Stimulated activated memory B cell treated with anti-CD40 and anti-IgM and Interleukin-4, amounts not matched to agents 10 μg/mL and 1 μg/mL and 100 μg/mL, for 72 hours (primary cell): ENCODE measurements at regions not wholly inside any gene's neighbourhood (a gene's known extent, or its start where the extent isn't known, plus 50 kb on each side); places are given as distances from the start of the nearest gene placed in this dataset.

Source experiments
- ATAC-seq: fragments of 150-1000 bp; cut with Tn5 transposase; 2 replicates; pipeline ENCODE4 v1.10.0; 2021
- H3K27ac Mint-ChIP-seq: one replicate; pipeline ENCODE4 v1.8.0; 2022; ENCODE audit warnings: mild to moderate bottlenecking, mixed read lengths
- H3K27me3 Mint-ChIP-seq: one replicate; pipeline ENCODE4 v1.8.0; 2022; ENCODE audit warnings: mixed read lengths
- H3K36me3 Mint-ChIP-seq: one replicate; pipeline ENCODE4 v1.8.0; 2022; ENCODE audit warnings: mixed read lengths
- H3K4me1 Mint-ChIP-seq: one replicate; pipeline ENCODE4 v1.8.0; 2022; ENCODE audit warnings: mixed read lengths
- H3K4me3 Mint-ChIP-seq: one replicate; pipeline ENCODE4 v1.8.0; 2022; ENCODE audit warnings: mild to moderate bottlenecking, moderate library complexity, mixed read lengths
- H3K9me3 Mint-ChIP-seq: one replicate; pipeline ENCODE4 v1.8.0; 2022; ENCODE audit warnings: mixed read lengths

- Mint-ChIP-seq H3K27me3 (peaks cover 75% of the 10 kb centered on the region), H3K27ac (no peak overlapping the region), H3K36me3 (peaks cover 6% of the 10 kb centered on the region), H3K4me1 (no peaks in the 10 kb centered on the region), H3K4me3 (no peak overlapping the region), H3K9me3 (peaks cover 12% of the 10 kb centered on the region)
- no peak for ATAC-seq
These were observed 64.6 kb downstream of the TSPAN17 start for GRCh38 chr5:176711883-176712282.

GRCh38 chr5:176712546-176713304 lies 65.4 kb downstream of the TSPAN17 start:
- peaks cover 6% of the 10 kb centered on the region for H3K36me3 Mint-ChIP-seq
- peaks cover 12% of the 10 kb centered on the region for H3K9me3 Mint-ChIP-seq
- H3K27me3 Mint-ChIP-seq, result peaks cover 83% of the 10 kb centered on the region
- H3K4me3 Mint-ChIP-seq, result no peak overlapping the region
- H3K4me1 Mint-ChIP-seq, result no peaks in the 10 kb centered on the region
- no peak for ATAC-seq
- no peak overlapping the region for H3K27ac Mint-ChIP-seq

GRCh38 chr5:176713409-176713808 lies 66.1 kb downstream of the TSPAN17 start:
- no peaks in the 10 kb centered on the region for H3K4me1 Mint-ChIP-seq
- H3K27me3 Mint-ChIP-seq, result peaks cover 88% of the 10 kb centered on the region
- ATAC-seq, result no peak
- H3K36me3 Mint-ChIP-seq, result peaks cover 6% of the 10 kb centered on the region
- H3K9me3 Mint-ChIP-seq, result peaks cover 12% of the 10 kb centered on the region
- H3K4me3 Mint-ChIP-seq, result no peak overlapping the region
- no peak overlapping the region for H3K27ac Mint-ChIP-seq

GRCh38 chr5:176714067-176714466 lies 66.8 kb downstream of the TSPAN17 start:
- peaks cover 6% of the 10 kb centered on the region for H3K36me3 Mint-ChIP-seq
- peaks cover 88% of the 10 kb centered on the region for H3K27me3 Mint-ChIP-seq
- no peak overlapping the region for H3K27ac Mint-ChIP-seq
- H3K4me1 Mint-ChIP-seq, result no peaks in the 10 kb centered on the region
- ATAC-seq, result no peak
- H3K9me3 Mint-ChIP-seq, result peaks cover 12% of the 10 kb centered on the region
- H3K4me3 Mint-ChIP-seq, result no peak overlapping the region

GRCh38 chr5:176716320-176716719 lies 69.0 kb downstream of the TSPAN17 start:
- Mint-ChIP-seq H3K36me3 (peaks cover 6% of the 10 kb centered on the region), H3K27ac (no peak overlapping the region), H3K4me3 (no peak overlapping the region), H3K4me1 (no peaks in the 10 kb centered on the region), H3K9me3 (peaks cover 12% of the 10 kb centered on the region), H3K27me3 (peaks cover 74% of the 10 kb centered on the region)
- no peak for ATAC-seq

- no peaks in the 10 kb centered on the region for H3K4me1 Mint-ChIP-seq
- no peak overlapping the region for H3K4me3 Mint-ChIP-seq
- peaks cover 74% of the 10 kb centered on the region for H3K27me3 Mint-ChIP-seq
- H3K36me3 Mint-ChIP-seq, result peaks cover 6% of the 10 kb centered on the region
- no peak overlapping the region for H3K27ac Mint-ChIP-seq
- no peak for ATAC-seq
- peaks cover 6% of the 10 kb centered on the region for H3K9me3 Mint-ChIP-seq
These were observed 71.9 kb downstream of the TSPAN17 start for GRCh38 chr5:176719113-176719739.

GRCh38 chr5:176721509-176721908 lies 74.2 kb downstream of the TSPAN17 start:
- H3K4me1 Mint-ChIP-seq, result no peaks in the 10 kb centered on the region
- no peak overlapping the region for H3K4me3 Mint-ChIP-seq
- H3K27me3 Mint-ChIP-seq, result peaks cover 75% of the 10 kb centered on the region
- no peaks in the 10 kb centered on the region for H3K36me3 Mint-ChIP-seq
- no peaks in the 10 kb centered on the region for H3K9me3 Mint-ChIP-seq
- H3K27ac Mint-ChIP-seq, result no peak overlapping the region
- ATAC-seq, result no peak

- H3K27ac Mint-ChIP-seq, result no peak overlapping the region
- no peaks in the 10 kb centered on the region for H3K36me3 Mint-ChIP-seq
- H3K9me3 Mint-ChIP-seq, result no peaks in the 10 kb centered on the region
- no peak overlapping the region for H3K4me3 Mint-ChIP-seq
- H3K4me1 Mint-ChIP-seq, result peaks cover 6% of the 10 kb centered on the region
- no peak for ATAC-seq
- peaks cover 80% of the 10 kb centered on the region for H3K27me3 Mint-ChIP-seq
These were observed 75.5 kb downstream of the TSPAN17 start for GRCh38 chr5:176722757-176723156.

- H3K27ac Mint-ChIP-seq, result no peak overlapping the region
- H3K4me1 Mint-ChIP-seq, result peaks cover 6% of the 10 kb centered on the region
- peaks cover 80% of the 10 kb centered on the region for H3K27me3 Mint-ChIP-seq
- H3K36me3 Mint-ChIP-seq, result no peaks in the 10 kb centered on the region
- no peak overlapping the region for H3K4me3 Mint-ChIP-seq
- ATAC-seq, result no peak
- H3K9me3 Mint-ChIP-seq, result no peaks in the 10 kb centered on the region
These were observed 76.2 kb downstream of the TSPAN17 start for GRCh38 chr5:176723440-176723839.

- H3K36me3 Mint-ChIP-seq, result no peaks in the 10 kb centered on the region
- H3K27me3 Mint-ChIP-seq, result peaks cover 80% of the 10 kb centered on the region
- no peak for ATAC-seq
- no peak overlapping the region for H3K4me3 Mint-ChIP-seq
- H3K4me1 Mint-ChIP-seq, result peaks cover 6% of the 10 kb centered on the region
- H3K9me3 Mint-ChIP-seq, result no peaks in the 10 kb centered on the region
- no peak overlapping the region for H3K27ac Mint-ChIP-seq
These were observed 77.2 kb downstream of the TSPAN17 start for GRCh38 chr5:176724472-176724871.

- H3K27me3 Mint-ChIP-seq, result peaks cover 90% of the 10 kb centered on the region
- H3K27ac Mint-ChIP-seq, result no peak overlapping the region
These were observed 78.4 kb downstream of the TSPAN17 start for GRCh38 chr5:176725521-176726280.

GRCh38 chr5:176726746-176727527 lies 79.7 kb downstream of the TSPAN17 start:
- H3K27me3 Mint-ChIP-seq, result peaks cover 91% of the 10 kb centered on the region
- no peaks in the 10 kb centered on the region for H3K36me3 Mint-ChIP-seq
- ATAC-seq, result no peak
- peaks cover 3% of the 10 kb centered on the region for H3K9me3 Mint-ChIP-seq
- H3K4me1 Mint-ChIP-seq, result peaks cover 6% of the 10 kb centered on the region
- no peak overlapping the region for H3K4me3 Mint-ChIP-seq
- no peak overlapping the region for H3K27ac Mint-ChIP-seq

More at GRCh38 chr5:176725521-176726280, 78.4 kb downstream of the TSPAN17 start:
- peaks cover 6% of the 10 kb centered on the region for H3K4me1 Mint-ChIP-seq
- ATAC-seq, result no peak
- no peaks in the 10 kb centered on the region for H3K9me3 Mint-ChIP-seq
- no peak overlapping the region for H3K4me3 Mint-ChIP-seq
- no peaks in the 10 kb centered on the region for H3K36me3 Mint-ChIP-seq

GRCh38 chr5:176727528-176727900 lies 80.2 kb downstream of the TSPAN17 start:
- peaks cover 95% of the 10 kb centered on the region for H3K27me3 Mint-ChIP-seq
- no peak for ATAC-seq
- H3K27ac Mint-ChIP-seq, result no peak overlapping the region
- H3K9me3 Mint-ChIP-seq, result peaks cover 3% of the 10 kb centered on the region
- no peak overlapping the region for H3K4me3 Mint-ChIP-seq
- H3K4me1 Mint-ChIP-seq, result peaks cover 6% of the 10 kb centered on the region
- H3K36me3 Mint-ChIP-seq, result no peaks in the 10 kb centered on the region

GRCh38 chr5:176727983-176728675 lies 80.8 kb downstream of the TSPAN17 start:
- Mint-ChIP-seq H3K27me3 (peaks cover 95% of the 10 kb centered on the region), H3K4me1 (peaks cover 6% of the 10 kb centered on the region), H3K9me3 (peaks cover 3% of the 10 kb centered on the region), H3K36me3 (no peaks in the 10 kb centered on the region), H3K4me3 (no peak overlapping the region), H3K27ac (no peak overlapping the region)
- no peak for ATAC-seq
